HTR-8/SVneo (cell line): ENCODE measurements at regions not wholly inside any gene's neighbourhood (a gene's known extent, or its start where the extent isn't known, plus 50 kb on each side); places are given as distances from the start of the nearest gene placed in this dataset.

Source experiments
- DNase-seq: peaks from one replicate; pipeline ENCODE4 v3.0.0; 2011; ENCODE audit warnings: low spot score, mixed read lengths; ENCODE audit not compliant: insufficient read length
- FAIRE-seq: peaks from 2 replicates; lab custom pipeline; 2011; peaks lifted over from hg19 to GRCh38; lab: Jason Lieb, UNC

DNA sequence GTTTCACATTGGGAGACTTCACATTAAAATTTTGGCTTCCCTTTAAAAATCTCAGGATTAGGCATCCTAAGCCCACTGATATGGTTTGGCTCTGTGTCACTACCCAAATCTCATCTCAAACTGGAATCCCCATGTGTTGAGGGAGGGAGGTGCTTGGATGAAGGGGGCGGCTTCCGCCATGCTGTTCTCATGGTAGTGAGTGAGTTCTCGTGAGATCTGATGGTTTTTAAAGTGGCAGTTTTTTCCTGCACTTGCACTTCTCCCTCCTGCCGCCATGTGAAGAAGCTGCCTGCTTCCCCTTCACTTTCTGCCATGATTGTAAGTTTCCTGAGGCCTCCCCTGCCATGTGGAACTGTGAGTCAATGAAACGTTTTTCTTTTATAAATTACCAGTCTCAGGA, 65.7 kb upstream of the PLXNC1 start:
- FAIRE-seq: no peak
- no peak for DNase-seq

DNA sequence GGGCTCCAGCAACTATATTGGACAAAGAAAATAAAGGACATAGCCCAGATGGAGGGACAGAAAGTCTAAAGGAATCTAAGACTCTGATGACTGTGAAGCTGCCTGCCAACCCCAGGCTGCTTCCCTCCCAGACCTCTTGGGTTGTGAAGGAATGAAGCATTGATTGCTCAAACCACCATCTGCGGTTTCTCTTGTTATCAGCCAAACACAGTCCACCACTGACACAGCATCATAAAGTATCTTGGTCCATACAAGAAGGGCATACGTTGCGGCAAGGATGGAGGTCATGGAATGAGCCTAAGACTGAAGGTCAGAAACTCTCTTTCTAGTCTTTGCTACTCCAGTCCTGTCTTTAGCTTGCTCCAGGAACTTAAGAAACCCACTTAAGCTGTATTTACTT, 58.5 kb upstream of the PLXNC1 start:
- DNase-seq: no peak
- FAIRE-seq: no peak

DNA sequence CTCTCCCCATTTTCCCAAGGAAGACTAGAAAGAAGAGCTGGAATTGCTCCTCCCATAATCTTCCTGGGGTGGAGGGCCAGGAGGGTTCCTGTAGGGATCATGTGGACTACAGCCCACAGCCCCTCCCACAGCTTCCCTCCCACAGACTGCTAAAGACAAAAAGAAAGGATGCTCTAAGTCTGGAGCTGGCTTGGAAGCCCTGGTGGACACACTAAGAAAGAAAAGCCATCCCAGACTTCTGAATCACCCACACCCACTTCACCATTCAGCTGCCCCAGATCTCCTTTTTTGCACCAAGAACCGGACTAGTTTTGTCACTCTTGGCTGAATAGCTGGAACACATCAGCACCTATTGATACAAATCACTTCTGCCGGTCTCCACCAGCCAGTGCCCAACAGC, 56.8 kb upstream of the PLXNC1 start:
- DNase-seq (no peak), FAIRE-seq (no peak)

DNA sequence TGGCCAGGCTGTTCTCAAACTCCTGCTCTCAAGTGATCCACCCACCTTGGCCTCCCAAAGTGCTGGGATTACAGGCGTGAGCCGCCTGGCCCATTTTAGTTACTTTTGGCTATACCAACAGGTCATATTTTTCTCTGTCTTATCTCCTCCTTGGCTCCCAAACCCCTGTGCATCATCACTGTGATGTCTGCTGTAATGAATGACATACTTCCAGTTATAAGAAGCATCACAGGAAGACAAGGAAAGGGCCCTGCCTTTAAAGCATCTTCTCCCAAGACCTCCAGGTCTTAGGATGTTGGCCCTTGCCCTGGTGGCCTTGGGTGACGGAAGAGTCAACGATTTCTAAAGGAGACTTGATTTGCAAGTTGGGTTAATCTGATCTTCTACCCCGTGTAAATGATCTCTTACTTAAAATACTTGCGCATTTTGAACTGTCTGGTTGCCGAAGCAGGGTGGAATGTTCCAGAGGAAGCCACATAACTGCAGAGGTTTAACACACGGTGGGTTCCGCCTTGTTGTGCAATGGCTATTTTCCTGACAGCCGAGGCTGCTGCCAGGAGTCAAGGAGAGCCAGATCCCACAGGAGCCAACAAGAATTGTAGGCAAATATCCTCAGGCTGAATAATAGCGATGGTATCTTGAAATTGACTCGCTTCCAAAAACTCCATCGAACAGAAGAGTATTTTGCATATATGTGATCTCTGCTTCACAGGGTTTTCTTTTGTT, 55.7 kb upstream of the PLXNC1 start:
- peak; percentile 24 for DNase-seq

DNA sequence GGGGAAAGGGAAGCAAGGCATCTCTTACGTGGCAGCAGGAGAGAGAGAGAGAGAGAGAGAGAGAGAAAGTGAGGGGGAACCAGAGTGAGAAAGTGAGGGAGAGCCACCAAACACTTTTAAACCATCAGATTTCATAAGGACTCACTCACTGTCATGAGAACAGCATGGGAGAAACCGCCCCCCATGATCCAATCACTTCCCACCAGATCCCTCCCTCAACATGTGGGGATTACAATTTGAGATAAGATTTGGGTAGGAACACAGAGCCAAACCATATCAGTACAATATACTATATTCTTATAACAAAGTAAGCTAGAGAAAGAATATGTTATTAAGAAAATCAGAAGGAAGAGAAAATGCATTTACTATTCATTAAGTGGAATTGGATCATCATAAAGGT, 53.7 kb upstream of the PLXNC1 start:
- no peak for FAIRE-seq

More for the DNA sequence above, 55.7 kb upstream of the PLXNC1 start:
- no peak for FAIRE-seq

DNA sequence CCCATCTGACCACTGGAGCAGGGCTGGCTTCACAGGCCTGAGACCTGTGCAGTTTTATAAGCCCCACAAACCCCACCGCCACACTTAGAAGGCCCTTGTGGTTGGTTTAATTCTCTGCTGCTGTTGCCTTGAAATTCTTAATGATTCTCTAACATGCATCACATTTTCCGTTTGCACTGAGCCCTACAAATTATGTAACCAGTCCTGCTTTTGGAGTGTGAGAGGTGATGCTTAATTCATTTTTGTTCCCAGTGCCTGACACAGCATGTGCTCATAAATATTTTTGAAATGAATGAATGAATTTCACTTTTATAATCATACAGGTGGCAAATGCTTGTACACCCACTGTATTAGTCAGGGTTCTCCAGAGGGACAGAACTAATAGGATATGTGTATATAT, 52.8 kb upstream of the PLXNC1 start:
- DNase-seq: no peak
- FAIRE-seq: no peak

More for the DNA sequence above, 53.7 kb upstream of the PLXNC1 start:
- no peak for DNase-seq

DNA sequence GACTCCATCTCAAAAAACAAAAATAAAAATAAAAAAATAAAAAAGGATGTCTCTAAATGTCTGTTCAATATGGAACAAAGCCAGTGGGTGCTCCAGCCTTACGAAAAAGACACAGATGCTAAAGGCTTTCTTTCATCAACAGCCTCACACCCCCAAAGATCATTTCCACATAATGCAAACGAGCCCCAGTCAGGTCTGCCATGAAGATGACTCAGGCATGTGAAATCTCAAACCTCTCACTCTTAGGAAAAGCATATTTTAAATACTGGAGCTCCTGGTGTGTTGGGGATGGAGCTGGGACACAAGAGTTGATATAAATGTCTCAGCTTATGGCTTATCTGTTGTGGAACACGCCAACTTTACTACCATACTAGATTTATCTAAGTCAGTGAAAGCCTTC, 49.9 kb upstream of the PLXNC1 start:
- FAIRE-seq: no peak
- DNase-seq: peak; percentile 33
